Right kidney (tissue), 1 donor: ENCODE measurements at regions not wholly inside any gene's neighbourhood (a gene's known extent, or its start where the extent isn't known, plus 50 kb on each side); places are given as distances from the start of the nearest gene placed in this dataset.
A peak's percentile ranks its signal among the peaks of the same experiment; 100 is the strongest.
"Not testable (repeated sequence)": the region's sequence is repeated elsewhere in the genome, so short reads cannot be mapped to it uniquely, and the experiment has no call there.

Source experiments
- DNase-seq: peaks from one replicate; pipeline ENCODE4 v3.0.0-alpha.2; 2016

DNA sequence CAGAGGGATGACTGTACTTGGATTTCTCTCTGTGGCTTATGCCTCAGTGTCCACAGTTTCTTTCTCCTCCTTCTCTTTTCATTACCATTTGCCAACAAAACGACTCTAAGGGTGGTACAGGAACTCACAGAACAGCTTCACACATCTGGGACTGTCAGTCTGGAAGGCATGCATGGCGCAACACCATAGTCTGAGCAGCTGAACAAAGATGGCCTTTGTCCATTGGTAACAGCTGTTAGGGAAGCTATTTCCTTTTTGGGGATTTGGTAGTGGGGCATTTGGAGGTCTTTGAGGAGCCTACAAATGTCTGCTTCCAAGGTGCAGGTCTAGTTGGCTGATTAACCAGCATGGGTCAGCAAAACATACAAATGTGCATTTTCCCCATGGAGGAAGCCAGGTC is 81.4 kb upstream of the PCDH8 start:
- no peak for DNase-seq

DNA sequence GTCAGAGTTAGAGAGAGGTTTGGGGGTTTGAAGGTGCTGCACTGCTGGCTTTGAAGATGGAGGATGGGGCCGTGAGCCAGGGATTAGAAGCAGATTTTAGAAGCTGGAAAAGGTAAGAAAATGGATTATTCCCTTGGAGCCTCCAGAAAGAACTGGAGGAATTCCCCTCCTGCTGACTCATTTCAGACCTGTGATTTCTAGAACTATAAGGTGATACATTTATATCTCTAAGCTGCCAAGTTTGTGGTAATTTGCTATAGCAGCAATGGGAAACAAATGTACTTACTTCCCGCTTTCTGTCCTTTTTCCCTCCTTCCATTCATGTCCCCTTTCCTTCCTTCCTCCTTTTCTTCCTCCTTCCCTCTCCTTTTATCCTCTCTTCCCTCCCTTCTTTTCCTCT is 78.5 kb upstream of the PCDH8 start:
- DNase-seq = no peak

DNA sequence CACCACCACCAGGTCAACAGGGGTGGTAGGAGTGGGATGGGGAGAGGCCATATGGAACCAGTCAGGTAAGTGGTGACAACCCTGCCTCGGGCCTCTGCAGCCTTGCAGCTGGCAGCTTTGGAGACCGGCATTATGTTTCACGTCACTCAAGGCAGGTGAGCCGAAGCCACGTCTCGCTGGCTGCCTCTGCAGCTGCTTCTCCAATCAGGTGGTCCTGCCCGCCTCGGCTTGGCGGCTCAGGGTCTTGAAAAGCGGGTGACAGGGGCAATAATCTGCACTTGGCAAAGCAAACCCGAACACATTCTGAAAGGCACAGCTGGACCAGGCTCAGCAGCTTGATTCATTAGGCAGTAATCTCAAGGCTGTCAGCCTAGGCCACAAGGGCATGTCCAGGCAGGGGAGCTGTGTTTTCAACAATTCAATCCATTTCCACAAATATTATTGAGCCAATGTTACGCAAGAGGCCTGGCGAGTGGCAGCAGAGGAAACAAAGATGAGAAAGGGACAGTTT is 77.4 kb upstream of the PCDH8 start:
- peak; percentile 19 for DNase-seq

DNA sequence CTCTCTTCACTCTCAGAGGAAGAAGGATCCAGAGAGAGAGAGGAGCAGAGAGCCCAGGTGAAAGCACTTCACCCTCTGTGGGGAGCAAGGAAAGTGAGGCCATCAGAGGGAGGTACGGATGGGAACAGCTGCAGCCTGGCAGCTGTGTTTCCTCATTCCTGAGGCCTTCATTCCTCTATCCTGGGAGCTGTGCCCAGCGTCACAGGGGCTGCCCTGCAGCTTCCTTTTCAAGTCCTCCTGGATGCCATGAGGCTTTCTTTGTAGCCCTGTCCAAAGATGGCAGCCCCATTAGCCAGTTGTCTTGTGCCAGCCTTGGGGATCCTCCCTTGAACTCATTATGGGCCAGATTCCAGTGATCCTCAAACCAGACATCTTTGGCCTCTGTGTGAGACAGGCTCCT is 76.8 kb upstream of the PCDH8 start:
- DNase-seq = no peak

DNA sequence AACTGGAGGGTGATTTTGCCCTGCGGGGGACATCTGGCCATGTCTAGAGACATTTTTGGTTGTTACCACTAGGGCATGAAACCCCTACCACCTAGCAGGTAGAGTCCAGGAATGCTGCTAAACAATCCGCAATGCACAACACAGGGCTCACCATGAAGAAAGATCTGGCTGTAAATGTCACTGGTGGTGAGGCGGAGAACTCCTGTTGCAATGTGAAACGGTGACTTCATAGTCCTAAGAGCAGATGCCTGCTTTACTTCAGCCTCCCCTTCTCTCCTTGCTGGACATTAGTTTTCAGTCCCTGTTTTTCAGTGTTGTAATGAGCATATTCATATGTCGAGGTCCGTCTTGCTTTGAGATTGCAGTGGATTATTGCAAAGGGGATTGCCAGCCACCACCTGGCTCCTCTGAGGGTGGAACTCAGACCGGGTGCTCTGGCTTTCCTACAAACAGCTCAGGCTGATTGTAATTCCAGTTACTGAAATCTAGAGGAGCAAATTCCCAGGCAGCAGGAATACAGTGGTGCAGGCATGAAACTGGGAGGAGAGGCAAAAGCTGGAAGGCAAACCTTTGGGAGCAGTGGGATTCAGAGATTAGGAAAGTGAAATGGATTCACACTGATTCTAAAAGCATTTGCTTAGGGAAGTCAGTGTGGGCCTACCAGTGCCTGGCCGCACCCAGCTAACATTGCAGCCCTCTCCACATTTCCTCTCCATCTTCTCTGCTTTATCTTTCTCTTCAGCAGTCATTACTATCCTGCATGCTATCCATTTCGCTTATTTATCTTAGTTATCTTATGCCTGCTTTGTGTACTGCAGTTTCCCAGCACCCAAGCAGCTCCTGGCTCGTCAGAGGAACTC is 76.1 kb upstream of the PCDH8 start:
- DNase-seq = no peak

DNA sequence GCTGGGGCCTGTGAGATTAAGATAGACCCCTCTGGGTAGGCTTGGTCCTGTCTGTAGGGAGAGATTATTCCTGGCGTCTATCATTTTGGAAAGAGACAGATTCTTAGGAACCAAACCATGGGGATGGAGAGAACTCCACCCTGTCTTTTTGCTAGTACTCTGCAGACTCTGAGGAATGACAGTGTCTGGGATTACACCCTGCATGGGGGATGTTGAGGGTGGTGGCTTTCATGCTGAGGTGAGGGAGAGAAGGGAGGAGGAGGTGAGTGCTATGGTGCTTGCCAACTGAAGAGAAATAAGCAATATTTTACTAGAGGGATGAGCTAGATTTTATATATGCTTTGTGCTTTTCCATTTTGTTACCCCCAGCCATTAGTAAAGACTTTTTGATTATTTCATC is 74.5 kb upstream of the PCDH8 start:
- DNase-seq = no peak

DNA sequence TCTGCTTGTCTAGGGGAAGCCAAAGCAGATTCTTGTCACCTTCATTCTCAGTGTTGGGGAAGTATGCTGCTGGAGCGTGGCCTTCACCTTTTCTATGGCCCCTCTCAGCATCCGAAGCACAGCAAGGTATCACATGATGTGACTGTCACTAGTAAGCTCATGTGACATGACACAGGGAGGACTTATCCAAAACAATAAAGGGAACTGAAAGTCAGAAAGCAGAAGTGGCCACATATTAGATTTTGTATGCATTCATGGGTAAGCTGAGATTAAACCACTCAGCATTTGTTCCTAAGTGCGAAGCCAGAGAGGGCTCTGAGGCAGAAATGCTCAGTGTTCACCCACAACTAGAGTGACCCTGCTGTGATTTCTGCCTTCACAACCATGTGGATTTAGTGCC is 72.8 kb upstream of the PCDH8 start:
- DNase-seq = no peak

DNA sequence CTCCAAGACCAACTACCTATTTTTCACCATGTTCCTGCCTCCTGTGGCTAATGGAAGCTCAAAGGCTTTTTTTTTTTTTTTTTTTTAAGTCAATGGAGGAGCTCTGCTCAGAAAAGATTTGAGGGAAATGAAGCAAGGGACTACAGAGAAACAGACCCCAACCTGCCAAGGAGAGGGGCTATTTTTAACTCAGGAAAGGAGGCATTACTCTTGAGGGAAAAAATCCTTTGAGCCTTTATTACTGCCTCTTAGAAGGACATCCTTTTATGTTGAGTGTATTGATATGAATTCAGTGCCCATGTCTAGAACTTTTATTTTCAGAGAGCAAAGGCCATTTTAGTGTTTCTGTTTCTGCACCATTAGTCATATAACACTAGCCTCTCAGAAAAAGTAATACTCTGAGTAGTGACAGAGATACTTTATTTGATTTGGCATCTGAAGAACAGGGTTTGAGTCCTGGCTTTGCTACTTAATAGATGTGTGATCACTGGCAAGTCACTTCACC is 68.1 kb upstream of the PCDH8 start:
- DNase-seq = no peak

DNA sequence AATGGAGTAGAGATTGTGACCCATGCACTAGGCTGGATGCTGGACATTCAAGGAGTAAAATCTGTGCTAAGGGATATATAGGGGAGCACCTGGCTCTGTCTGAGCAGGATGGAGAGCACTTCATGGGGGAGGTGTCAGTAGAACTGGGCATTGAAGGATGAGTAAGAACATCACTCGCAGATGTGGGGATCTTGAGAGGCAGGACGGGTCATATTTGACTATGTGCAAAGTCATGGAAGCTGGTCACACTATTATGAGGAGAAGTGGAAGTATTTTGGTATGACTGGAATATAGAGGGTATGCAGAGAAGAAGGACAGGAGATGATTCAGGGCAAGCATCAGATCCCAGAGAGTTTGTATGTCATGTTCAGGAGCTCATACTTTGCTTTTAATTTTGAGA is 62.9 kb upstream of the PCDH8 start:
- DNase-seq = no peak

DNA sequence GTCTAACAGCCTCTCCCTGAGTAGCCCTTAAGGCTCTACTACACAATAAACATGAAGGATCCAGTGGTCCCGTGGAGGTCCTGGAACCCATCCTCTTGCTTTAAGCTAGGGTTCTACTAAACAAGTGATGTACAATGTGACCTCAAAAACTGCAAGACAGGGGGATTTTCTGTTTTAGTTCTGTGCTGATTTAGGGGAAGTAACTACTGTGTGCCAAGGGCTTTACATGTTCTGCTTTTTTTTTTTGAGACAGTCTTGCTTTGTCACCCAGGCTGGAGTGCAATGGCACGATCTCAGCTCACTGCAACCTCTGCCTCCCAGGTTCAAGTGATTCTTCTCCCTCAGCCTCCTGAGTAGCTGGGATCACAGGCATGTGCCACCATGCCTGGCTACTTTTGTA is 61.9 kb upstream of the PCDH8 start:
- DNase-seq = not testable (repeated sequence)

DNA sequence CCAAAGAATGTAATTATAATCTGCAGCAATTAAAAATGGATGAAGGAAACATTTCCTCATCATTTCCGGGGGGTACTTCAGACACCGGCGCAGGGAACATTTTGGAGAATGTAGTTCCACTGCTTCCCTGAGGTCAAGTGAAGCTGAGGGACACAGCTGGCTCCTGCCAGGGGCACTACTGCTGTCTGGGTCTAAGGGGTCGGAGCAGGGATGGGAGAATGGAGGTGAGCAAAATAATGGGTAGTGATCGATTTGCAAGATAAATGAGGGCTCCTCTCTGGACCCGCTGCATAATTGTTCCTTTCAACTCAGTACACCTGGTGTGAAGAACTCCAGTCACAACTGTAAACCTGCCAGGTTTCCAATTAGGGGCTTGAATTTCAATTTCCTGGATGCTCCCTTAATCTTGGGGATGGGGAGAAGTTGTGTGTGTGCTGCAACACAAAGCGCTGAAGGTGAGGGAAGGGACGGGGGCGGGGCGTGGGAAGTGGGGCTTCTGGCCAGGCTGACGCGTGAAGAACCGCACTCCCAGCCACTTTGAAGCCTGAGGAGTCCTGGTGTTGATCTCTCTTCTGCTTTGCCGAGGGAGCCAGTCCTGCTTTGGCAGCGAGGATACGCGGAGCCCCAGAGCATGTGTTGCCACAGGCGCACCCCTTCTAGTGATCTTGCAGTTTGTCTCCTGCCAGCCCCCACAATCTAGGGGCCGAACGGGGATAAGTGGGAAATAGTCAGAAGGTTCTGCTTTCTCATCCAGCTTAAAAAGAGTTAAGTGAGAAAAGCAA is 57.9 kb upstream of the PCDH8 start:
- no peak for DNase-seq

DNA sequence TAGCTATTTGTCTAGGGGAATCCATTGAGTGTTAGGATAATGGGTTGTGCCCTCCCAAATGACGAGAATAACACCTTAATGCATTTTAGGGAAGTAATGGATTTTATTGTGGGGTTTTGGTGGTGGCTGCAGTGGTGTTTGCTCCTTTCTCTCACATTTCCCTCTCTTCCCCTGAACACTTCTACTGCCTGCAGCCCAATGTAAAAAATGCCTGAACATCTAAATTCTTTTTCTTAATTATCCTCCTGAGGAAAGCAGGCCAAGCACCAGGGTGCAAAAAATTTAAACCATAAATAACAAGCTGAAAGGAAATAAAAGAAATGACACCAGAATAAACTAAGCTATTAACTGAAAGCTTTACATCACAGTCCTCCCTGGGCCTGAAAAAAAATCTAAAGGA is 57.3 kb upstream of the PCDH8 start:
- no peak for DNase-seq

DNA sequence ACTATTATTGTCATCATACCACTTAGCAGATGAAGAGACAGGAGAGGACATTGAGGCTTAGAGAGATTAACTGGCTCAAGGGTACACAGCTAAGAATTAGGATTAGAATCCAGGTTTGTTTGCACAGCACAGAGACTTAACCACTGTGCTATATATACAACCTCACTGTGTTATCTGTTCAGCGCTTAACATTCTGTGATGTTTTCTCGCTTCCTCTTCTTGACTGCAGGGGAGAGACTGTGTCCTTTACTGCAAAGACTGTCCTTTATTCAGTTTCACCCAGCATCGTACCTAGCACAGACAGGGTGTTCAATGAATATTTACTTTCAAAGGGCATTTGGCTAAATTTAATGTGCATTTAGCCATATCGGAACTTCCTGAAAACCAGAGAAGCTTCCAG is 54.9 kb upstream of the PCDH8 start:
- no peak for DNase-seq

DNA sequence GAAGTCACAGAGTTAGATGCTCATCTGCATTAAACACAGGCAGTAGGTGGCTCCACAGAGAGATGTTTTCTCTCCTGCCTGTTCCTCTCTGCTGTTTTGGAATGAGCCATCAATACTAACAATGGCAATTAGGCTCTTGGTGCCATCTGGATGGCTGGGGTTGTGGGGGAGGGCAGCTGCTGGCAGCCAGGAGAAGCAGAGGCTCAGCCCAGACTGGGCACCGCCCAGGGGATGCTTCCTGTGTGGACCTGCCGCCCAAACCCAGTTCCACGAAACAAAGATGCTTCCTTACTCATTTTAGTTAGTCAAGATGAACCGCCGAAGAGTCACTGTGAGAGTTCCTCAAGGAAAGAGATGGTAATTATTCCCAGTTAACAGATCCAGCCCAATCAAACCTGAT is 50.8 kb upstream of the PCDH8 start:
- DNase-seq = no peak
